Astrocyte of the spinal cord (primary cell): ENCODE measurements at regions not wholly inside any gene's neighbourhood (a gene's known extent, or its start where the extent isn't known, plus 50 kb on each side); places are given as distances from the start of the nearest gene placed in this dataset.
"Not testable (repeated sequence)": the region's sequence is repeated elsewhere in the genome, so short reads cannot be mapped to it uniquely, and the experiment has no call there.

Experiments used
- DNase-seq: peaks from one replicate; pipeline ENCODE4 v3.0.0; 2011; ENCODE audit warnings: low read depth, low spot score
- H3K4me3 ChIP-seq: 2 replicates; pipeline ENCODE4 v1.5.1; 2011; ENCODE audit warnings: low read depth, mild to moderate bottlenecking, low read length, moderate library complexity
- CTCF ChIP-seq: IDR thresholded peaks from 2 replicates; pipeline ENCODE4 v1.5.1; 2012; ENCODE audit warnings: low read depth, mild to moderate bottlenecking, low read length, inconsistent platforms
- in situ Hi-C: cut with HindIII; loops from 2 replicates; pipeline ENCODE4 v1.10.0; 2017; ENCODE audit warnings: low sequenced_read_pairs

GRCh38 chr17:73851091-73851490 is 206.8 kb upstream of the SDK2 start:
- in situ Hi-C loops, result no loop called here
- no peak for DNase-seq
- no peak for TF ChIP-seq CTCF
- H3K4me3 ChIP-seq, result no peak overlapping the region

DNA sequence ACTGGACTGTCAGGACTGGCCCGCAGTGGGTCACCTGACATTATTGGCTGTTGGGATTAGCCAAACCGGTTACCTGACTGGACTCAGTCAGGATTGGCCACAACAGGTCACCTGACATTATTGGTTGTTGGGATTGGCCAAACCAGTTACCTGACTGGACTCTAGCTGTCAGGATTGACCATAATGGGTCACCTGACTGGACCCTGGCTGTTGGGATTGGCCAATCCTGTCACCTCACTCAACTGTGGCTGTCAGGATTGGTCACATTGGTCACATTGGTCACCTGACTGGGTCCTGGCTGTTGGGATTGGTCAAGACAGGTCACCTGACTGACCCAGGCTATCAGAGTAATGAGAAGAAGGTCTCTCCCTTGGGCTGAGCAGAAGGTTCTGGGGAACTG is 207.7 kb upstream of the SDK2 start:
- TF ChIP-seq CTCF, result no peak
- DNase-seq, result no peak
- H3K4me3 ChIP-seq, result no peak overlapping the region
- in situ Hi-C loops, result no loop called here

- DNase-seq, result no peak
- no peak for TF ChIP-seq CTCF
- no peak overlapping the region for H3K4me3 ChIP-seq
- in situ Hi-C loops, result no loop called here
Measured at GRCh38 chr17:73855720-73856333, 211.6 kb upstream of the SDK2 start.

GRCh38 chr17:73856556-73856955 is 212.3 kb upstream of the SDK2 start:
- H3K4me3 ChIP-seq, result no peak overlapping the region
- no peak for TF ChIP-seq CTCF
- in situ Hi-C loops, result no loop called here
- DNase-seq, result no peak

DNA sequence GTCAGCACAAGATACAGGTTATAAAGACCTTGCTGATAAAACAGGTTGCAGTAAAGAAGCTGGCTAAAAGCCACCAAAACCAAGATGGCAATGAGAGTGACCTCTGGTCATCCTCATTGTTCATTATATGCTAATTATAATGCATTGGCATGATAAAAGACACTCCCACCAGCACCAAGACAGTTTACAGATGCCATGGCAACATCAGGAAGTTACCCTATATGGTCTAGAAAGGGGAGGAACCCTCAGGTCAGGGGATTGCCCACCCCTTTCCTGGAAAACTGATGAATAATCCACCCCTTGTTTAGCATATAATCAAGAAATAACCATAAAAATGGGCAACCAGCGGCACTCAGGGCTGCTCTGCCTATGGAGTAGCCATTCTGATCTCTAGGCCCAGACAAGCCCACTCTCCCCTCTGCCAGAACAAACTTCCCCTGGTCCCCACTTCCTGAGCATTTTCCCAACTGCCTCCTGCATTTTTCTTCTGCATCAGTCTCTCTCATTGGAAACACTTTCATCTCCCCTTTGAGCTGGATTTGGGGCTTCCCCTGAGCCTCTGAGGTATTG is 215.3 kb upstream of the SDK2 start:
- H3K4me3 ChIP-seq, in situ Hi-C loops, DNase-seq: not testable (repeated sequence)

DNA sequence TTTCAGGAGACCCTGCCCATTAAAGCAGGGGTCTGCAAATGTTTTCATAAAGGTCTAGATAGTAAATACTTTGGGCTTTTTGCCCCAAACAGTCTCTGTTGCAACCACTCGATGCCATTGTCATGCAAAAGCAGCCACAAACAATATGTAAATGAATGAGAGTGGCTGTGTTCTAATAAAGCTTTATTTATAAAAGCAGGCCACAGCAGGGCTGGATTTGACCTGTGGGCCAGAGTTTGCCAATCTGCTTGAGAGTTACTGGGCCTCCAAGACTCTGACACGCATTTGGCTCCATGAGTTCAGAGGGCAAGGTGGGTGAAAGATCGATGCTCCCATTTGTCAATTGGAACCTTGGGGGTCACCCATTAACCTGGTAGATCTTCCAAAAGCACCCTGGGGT is 217.3 kb upstream of the SDK2 start:
- no peak for DNase-seq
- no peak overlapping the region for H3K4me3 ChIP-seq
- in situ Hi-C loops, result no loop called here
- no peak for TF ChIP-seq CTCF

DNA sequence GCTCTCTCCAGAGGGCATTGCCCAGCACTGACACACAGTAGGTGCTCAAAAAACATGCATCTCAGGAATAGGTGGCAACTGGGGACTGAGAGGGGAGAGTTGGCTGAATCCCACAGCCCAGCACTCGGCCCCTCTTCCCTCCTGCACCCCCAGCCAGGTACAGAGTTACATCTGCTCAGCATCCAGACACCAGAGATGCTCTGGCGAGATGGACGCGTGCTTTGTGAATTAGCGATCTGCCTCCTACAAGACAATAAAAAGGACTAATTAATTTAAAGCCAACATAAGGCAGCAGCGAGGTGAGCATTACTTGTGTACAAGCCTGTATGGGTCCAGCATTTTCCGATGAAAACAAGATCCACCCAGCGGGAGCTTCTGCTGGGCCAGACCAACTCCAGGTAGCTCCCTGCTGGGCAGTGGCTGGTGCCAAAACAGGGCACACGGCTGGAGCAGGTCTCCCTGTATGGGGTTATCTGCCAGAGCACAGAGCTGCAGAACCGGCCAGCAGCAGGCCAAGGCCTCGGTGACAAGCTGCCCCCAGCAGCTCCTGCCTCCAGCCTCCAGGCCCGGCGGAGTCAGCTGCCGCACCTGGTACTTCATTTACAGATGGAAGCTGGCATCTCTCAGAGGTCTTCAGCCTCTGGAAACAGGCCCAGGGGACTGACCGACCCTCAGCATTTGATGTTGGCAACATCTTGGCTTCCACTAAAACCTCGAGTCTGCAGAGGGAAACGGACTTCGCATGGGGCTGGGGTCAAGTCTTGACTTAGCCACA is 219.7 kb upstream of the SDK2 start:
- no peak for TF ChIP-seq CTCF
- no peak overlapping the region for H3K4me3 ChIP-seq
- in situ Hi-C loops, result no loop called here
- DNase-seq, result no peak
